NCI-H2227 treated with DMSO at 0.1 percent for 48 hours (cell line): ENCODE measurements at regions not wholly inside any gene's neighbourhood (a gene's known extent, or its start where the extent isn't known, plus 50 kb on each side); places are given as distances from the start of the nearest gene placed in this dataset.

Experiments used
- DNase-seq: peaks from one replicate; lab custom pipeline; 2025; lab: John Stamatoyannopoulos, UW

DNA sequence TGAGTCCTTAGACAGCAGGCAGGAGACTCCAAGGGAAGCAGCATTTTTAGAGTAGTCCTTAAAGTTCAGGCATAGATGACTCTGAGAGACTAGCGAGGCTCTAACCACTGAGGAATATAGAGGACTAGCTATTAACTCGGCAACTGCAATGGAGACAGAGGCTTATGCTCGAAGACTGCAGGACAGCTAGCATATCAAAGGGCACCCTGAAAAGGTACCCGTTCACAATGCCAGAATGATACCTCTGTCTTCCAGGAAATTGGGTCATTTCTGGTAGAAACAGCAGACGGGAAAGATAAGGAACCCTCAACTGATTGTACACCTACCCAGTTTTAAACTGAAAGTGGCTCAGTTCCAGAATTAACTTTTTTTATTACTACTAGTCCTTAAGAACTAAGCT, 1204.0 kb upstream of the ZEB2 start:
- no peak for DNase-seq

DNA sequence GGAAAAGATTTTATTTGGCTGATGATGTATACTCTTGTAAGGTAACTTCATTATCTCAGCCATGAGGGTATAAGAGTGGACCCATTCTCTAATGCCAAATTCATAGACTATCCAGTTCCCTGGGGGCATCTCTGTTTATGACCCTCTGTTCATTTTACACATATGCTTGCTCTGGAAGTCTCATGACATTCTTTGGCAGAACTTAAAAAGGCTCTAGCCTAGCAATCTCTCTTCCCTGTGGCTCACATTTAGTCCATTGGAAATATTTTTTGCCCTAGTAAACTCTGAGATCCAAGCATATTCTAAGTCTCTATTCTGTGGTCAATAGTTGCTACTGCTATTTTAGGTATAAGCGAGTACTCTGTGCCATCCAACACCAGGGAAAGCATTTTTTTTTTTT, 1201.8 kb upstream of the ZEB2 start:
- no peak for DNase-seq

DNA sequence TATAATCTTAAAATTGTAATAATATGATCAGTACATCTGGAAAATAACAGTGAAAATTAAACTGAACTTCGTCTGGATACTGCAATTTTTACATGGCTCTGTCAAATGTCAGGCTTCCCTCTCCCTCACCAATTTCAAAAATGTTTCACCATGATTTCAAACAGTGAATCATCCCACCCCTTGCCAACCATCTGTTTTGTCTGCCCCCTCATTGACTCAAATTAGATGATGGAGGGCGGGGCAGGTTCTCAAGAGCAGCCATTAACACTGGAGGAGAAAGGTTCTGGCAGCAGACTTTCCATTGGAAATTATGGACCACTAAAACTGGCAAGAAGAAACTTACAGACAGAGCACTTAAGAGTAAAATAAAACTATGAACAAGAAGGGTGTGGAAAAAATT, 1195.7 kb upstream of the ZEB2 start:
- no peak for DNase-seq

DNA sequence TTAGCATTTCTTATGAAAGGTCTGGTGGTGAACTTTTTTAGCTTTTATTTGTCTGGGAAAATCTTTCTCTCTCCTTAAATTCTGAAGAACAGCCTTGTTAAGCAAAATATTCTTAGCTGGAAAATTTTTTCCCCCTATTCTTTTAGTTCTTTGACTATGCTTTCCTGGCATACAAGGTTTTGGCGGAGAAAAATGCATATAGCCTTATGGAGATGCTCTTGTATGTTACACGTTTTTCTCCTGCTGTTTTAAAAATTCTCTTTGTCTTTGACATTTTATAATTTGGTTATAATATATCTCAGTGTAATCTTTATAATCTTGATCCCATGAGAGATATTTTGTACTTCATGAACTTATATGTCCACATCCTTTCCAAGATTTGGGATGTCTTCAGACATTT, 1190.4 kb upstream of the ZEB2 start:
- no peak for DNase-seq

DNA sequence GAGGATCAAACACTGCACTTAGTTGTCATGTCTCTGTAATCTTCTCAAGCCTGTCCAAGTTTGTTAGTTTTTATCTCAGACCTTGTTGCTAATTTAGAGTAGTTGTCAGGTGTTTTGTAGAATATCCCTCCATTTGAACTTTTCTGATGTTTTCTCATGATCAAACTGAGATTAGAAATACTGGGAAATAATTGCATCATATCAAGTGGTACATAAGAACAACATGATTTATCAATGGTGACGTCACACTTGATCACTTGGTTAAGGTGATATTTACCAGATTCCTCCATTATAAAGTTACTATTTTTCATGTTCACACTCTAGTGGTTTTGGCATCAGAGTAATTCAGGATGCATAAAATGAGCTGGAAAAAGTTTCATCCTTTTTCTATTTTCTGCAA, 1182.4 kb upstream of the ZEB2 start:
- DNase-seq = no peak

DNA sequence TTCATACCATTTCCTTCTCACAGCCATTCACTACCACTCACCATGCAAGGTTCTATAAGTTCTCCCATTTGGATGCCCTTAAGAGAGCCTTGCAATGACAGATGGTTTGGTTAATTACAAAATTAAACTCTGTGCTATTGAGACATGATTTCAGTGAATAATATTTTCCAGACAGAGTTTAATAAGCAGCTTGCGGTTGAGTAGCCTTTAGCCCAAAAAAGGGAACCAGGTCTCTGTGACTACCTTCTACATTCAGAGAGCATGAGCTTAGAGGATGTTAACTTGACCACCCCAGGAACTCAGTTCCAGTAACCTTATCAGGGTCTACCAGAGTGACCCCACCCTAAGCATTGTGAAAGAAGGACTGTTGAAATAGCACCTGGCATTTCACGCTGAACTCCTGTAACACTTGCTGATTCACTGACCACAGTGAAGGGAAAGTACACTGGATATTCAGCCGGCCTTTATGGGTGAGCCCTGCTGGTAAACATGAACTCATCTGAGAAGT, 1173.1 kb upstream of the ZEB2 start:
- no peak for DNase-seq

DNA sequence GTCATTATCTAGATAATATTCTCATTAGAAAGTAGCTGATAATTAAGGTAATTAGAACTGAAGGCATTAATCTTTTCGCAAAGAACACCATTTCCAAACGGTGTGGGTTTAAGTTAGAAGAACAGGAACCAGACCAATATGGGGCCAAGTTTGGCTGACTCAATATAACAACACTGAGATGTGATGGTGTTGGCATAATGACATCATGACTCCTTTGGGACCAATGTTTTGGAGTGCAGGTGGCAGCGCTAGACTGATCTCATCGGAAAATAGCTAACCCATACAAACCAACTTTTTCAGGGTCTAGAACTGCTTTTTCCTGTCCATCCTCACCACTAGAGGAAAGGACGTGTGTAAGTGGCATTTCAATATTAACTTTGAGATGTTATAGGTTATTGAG, 1171.7 kb upstream of the ZEB2 start:
- no peak for DNase-seq

DNA sequence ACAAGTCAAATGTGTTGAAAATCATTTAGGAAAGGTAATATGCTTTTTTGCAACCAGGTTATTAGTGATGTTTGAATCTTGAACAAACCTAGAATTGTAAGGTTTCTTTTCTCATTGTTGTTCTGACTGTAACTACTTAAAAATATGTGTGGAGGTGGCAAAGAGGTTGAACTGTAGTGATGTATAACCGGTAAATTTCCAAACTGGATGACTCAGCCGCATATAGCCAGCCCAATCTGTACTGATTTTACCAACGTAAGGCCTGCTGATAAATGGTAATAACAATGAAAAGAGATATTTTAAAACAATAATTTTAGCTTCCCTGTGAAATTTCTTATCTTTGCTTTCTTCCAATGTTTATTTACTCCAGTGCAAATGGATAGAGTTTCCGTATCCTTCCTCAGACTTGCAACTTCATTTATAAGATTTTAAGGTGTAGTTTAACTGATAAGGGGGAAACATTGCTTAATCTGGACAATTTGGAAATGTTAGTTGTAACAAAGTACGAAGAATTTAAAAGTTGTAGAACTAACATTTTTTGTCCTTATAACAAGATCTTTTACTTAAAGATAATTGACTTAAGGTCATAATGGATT, 1170.4 kb upstream of the ZEB2 start:
- DNase-seq = no peak

DNA sequence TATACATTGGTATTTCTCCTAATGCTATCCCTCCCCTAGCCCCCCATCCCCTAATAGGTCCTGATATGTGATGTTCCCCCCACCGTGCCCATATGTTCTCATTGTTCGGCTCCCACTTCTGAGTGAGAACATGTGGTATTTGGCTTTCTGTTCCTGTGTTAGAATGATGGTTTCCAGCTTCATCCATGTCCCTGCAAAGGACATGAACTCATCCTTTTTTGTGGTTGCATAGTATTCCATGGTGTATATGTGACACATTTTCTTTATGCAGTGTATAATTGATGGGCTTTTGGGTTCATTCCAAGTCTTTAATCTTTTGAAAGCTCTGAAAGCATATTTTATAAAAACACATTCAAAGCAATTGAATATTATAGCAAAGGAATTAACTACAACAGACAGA, 1169.4 kb upstream of the ZEB2 start:
- no peak for DNase-seq

DNA sequence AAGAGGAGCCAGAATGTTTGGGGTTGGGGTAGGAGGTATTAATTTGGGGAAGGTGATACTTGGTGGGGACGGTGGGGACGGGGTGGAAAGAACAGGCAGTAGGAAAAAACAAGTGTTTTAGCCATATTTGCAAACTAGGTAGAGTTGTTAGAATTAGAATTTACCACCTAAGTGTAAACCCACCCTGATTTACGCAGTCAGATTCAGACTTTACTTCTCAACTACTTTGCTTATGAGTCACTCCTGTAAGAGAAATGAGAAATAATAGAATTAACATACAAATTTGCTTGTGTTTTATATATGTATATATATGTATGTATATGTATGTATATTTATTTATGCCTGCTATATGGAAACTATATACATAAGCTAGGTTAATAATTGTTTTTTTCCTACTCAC, 1168.2 kb upstream of the ZEB2 start:
- no peak for DNase-seq

DNA sequence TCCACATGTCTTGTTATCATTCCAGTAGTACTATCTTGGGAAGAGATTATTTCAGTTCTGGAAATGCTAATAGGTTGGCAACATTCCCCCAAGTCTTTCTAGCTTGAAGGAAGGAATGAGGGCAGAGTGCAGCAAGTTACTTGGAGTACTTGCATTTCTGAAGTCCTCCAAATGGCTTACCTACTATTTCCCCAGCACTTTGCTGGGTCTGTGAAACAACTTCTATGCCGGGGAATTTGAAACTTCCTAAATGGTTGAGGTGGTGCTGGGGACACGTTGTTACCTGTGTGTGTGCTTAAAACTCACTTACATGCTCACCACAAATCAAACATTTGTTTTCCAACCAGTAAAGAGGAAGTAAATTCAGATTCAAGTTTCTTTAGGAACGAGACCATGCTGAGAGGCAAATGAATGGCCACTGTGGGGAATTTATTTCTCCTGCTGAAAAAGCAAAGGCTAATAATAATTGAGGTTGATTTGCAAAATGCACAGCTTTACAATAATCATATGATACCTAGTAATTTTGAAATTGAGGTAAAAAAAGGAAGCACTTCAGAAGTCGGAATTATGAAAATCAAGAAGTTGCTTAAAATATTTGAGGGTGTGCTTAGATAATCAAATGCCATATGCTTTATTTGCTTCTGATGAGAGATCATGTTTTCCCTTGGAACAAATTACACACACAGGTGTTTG, 1167.7 kb upstream of the ZEB2 start:
- DNase-seq = no peak

DNA sequence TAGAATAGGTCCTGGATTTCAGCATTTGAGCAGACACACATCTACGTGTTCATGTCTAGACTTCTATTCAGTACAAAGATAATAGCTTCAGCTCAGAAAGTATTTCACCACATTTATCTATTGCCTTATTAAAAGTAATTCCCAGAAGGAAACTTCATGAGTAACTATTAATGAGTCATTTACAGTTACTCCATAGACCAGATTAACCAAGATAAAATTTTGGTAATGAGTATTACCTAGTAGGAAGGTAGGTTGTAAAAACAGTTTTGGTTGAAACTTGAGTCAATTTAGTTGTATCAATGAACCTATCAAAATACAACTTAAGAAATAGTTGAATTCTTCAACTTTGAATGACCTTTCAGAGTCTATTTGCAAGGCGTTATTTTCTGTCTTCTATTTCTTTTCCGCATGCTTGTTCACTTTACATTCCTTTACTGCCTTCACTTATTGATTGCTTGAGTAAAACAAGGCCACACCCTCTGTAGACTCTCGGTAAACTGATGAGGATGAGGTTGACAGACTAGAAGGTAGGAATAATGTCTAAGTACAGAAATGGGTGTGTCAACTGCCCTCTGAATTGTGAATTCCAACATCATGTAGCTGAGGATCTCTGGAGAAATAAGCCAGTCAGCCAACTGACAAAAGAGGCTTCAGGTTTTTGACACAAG, 1165.6 kb upstream of the ZEB2 start:
- no peak for DNase-seq

DNA sequence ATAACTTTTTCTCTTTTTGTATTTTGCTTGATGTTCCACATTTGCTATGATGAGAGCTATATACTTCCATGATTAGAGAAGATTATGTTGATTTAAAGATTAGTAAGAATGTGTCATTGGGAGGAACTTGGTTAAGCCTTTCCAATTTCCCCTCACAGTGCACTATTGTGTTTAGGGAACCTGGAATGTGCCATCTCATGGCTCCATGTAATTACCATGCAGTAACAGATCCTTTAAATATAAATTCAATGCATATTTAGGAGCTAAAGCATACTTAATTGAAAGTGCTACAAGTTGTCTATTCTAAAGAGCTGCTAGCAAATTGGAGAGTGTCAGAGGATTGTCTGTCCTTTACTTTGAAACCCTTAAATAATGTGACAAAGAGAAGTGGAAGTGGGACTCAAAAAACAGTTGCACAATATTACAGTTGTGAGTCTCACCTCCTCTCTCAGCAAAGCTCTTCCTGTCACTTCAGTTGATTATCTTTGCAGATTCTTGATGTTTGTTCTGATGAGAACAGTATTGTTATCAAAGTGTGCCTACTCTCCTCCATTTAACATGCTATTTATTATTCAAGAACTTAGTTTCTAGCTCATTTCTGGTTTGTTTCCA, 1162.7 kb upstream of the ZEB2 start:
- DNase-seq = no peak

DNA sequence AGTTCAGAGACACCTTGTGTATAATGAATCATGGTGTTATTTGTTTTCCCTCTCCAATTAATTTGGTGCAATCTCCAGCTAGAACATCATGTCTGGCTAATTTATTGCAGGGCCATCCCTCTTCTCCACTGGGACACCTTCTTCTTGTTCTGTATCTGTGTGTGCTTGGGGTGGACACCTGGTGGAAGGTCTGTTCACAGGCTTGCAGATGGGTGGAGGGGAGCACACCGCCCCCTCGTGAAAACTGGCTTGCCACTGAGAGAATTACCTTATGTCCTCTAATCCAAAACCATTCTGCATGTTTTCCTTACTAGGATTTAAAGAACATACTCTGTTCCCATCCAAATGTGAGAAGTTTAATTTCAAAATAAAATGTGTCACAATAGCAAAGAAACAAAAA, 1160.4 kb upstream of the ZEB2 start:
- no peak for DNase-seq

DNA sequence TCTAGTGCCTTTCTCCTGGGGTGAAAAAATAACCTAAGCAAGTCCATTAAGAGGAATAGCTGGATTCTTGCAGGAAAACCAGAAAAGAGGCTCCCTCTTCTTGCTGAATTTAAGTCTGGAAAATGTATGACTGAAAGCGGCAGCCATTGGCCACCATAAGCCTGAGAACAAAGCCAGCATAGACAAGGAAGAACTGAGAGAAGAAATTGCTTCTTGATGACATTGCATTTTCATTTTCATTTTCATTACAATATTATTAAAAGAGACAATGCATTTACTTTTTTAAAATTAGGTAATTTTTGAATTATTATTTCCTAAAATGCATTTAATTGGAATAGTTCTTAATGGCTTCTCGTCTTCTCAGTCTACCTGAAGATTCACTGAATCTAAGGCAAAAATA, 1157.5 kb upstream of the ZEB2 start:
- DNase-seq = no peak

DNA sequence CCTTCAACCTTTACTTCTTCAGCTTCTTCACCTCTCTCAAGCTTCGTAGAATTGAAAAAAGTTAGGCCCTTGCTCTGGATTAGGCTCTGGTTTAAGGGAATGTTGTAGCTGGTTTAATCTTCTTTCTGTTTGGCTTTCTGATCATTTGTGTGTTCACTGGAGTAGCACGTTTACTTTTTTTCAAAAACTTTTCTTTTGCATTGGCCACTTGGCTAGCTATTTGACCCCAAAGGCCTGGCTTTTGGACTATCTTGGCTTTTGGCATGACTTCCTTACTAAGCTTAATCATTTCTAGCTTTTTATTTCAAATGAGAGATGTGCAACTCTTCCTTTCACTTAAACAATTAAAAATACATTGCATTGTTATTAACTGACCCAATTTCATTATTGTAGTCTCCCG, 1154.8 kb upstream of the ZEB2 start:
- no peak for DNase-seq

DNA sequence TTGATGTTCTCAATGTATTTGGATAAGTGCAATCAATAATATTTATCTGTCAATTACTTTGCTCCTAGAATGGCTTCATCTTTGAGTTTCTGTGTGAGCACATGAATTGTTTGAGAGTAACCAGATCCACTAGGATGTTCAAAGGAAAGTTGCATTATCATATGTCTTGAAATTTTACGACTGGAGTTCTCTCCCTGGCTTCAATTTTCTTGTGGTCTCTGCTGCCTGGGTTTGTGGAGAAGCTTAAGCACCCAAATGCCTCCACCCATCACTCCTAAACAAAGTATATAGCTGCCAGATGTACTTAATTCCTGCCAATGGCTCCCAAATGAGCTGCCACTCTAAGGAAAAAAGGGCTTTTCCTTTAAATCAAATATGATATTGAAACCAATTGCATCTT, 1149.4 kb upstream of the ZEB2 start:
- DNase-seq = no peak

DNA sequence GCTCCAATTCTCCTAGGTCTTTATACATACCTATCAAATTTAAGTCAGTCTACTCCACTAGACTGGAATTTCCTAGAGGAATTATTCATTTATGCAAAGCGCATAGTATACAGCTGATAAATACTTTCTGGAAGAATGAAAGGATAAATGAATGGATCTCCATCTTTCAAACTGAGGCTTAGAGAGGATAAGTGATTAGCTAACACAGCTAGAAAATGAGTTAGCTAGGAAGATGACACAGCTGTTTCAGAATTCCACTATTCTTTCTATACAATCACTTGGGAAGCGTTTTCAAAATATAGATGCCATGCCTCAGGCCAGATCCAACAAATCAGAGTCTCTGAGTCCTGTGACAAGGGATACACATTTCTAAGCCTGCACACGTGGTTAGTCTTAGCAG, 1146.6 kb upstream of the ZEB2 start:
- DNase-seq = no peak

DNA sequence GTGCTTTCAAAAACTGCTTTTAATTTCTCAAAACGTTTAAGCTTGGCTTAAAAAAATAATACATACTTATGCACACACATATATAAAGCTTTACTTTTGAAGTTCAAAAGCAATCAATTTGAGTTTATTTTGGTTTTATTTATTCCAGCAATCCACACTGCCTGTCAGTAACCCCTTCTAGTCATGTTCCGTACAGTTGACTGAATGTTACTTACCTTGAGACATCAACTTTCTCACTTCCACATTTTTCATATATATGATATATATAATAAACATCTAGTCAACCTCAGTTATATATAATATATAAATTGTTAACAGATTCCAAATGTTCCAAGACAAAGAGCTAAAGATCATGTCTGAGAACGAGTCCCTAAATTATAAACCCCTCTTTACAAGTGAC, 1137.3 kb upstream of the ZEB2 start:
- no peak for DNase-seq

DNA sequence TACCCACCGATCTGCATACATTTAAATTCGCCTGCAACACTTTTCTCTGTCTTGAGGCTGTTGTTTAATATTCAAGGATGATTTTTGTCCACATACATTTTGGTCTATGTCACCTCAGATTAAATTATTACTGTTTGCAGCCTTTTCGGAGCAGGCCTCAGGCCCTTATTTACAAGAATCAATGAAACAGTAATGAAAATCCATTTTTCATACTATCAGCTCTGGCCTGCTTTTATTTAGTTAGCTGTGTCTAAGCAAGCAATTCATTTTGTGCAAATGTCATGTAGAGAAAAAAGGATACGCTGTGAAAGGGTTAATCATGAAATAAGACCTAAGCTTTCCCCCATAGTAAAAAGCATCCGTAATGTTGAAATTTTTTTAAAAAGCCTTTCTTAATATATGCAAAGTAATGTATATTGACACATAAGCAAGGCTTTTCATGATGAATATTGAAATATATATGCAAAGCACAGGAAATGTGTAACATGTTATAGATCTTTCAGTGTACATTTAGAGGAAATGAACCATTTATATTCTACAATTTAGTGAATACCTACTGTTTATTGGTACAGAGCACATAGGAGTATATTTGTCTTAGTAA, 1135.3 kb upstream of the ZEB2 start:
- DNase-seq = no peak

DNA sequence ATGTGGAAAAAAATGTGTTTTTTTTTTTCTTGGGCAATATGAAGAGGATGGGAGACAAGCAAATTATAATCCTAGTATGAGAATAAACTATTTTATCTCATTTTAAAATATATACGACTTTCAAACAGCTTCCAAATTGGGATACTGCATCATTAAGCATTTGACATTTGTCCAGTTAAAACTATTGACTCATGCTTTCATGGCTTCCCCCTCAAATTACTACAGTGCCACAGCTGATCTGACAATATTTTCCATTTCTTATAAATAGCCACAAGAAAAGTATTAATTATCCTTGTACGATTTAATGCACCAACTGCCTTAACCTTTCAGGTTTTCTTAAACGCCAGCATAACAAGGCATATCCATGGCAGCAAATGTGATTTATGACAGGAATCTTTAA, 1134.8 kb upstream of the ZEB2 start:
- DNase-seq = no peak

DNA sequence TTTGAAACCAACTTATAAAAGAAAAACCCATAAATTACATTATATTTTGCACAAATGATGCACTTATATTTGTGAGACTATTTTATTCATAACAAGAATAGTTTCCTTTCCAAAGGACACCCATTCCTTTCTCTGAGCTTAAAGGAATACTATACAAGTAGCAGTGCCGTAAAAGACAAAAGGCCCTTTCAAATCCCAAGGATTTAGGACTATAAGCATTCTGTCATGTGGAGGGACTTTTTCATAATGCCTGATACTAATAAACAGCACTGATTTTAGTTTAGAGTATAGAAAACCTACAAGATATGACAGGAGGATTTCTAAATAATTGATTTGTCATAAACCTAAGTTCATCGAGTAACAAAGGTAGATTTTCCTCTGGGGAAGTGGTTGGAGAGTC, 1134.2 kb upstream of the ZEB2 start:
- DNase-seq = no peak

DNA sequence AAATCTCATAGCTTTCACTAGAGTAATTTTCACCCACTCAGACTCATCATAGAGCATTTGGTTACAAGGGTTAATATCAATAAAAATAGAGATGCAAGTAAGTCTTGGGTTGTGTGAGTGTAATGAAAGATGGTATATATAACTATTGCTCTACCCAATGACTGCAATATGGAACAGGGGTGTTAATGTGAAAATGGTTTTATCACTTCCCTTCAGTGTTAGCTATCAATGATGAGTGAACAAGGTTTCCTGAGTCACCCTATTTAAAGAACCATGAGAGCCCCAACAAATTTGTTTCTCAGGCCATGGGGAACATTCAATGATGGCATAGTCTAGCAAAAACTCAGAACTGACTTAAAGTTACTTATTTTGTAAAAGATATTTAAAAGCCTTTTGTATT, 1133.6 kb upstream of the ZEB2 start:
- no peak for DNase-seq
